GM12873 (cell line): ENCODE measurements at regions not wholly inside any gene's neighbourhood (a gene's known extent, or its start where the extent isn't known, plus 50 kb on each side); places are given as distances from the start of the nearest gene placed in this dataset.

Source experiments
- TF ChIP-seq, protein P1 (sequence below): IDR thresholded peaks from 2 replicates; pipeline ENCODE4 v1.5.1; 2012; ENCODE audit warnings: low read depth, mild to moderate bottlenecking, moderate library complexity, low read length, control low read depth; ENCODE audit not compliant: insufficient read depth; ENCODE audit errors: missing control alignments

DNA sequence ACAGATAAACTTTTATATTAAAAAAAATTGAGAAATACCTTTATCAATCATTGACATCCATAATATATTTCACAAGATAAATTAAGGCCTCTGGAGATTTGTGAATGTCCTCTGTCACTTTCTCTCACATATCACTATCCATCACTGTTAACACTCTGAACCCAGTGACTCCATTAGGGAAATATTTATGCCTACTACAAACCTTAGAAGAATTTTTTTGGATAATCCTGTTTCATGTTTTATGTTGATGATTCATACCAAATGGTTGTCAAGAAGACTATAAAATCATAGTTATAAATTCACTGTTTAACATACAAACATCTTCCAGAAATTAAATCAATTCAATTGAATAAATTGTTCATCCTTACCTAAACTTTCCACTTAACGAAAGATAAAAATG lies 357.6 kb upstream of the CDH10 start:
- TF ChIP-seq, protein P1, sequence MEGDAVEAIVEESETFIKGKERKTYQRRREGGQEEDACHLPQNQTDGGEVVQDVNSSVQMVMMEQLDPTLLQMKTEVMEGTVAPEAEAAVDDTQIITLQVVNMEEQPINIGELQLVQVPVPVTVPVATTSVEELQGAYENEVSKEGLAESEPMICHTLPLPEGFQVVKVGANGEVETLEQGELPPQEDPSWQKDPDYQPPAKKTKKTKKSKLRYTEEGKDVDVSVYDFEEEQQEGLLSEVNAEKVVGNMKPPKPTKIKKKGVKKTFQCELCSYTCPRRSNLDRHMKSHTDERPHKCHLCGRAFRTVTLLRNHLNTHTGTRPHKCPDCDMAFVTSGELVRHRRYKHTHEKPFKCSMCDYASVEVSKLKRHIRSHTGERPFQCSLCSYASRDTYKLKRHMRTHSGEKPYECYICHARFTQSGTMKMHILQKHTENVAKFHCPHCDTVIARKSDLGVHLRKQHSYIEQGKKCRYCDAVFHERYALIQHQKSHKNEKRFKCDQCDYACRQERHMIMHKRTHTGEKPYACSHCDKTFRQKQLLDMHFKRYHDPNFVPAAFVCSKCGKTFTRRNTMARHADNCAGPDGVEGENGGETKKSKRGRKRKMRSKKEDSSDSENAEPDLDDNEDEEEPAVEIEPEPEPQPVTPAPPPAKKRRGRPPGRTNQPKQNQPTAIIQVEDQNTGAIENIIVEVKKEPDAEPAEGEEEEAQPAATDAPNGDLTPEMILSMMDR, result no peak

DNA sequence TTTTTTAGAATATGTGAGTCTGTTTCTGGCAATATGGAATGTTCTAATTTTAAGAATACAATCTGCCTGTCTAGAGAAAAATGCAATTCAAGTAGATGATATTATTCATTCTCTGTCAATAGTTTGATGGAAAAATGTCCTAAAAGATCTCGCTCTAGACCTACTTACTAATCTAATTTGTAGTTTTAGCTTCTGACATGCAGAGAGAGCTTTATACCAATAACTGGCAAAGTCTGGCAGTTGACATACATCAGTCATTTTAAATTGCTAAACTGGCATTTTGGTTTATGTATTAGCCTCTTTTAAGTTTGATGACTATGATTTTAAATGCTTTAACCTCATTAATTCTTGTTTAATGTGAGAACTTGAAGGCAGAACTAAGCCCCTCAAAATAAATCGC lies 355.0 kb upstream of the CDH10 start:
- TF ChIP-seq, protein P1, result no peak

DNA sequence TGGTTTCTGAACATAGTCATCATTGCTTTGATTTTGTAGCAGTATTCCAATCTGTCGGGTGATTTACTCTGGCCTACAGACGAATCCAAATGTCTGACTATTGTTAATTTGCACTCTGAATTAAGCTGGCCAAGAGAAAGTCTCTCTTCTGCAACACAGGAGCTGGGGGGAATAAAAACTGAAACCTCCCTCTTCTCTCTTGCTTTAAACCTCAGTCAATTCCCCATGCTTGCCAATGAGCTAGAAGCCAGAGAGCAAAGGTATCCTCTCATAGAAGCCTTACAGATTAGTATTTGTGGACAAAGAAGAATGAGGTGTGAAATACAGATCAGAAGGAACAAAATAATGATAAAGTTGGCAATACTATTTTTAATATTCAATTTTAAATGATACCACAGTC lies 353.9 kb upstream of the CDH10 start:
- TF ChIP-seq, protein P1, result no peak

DNA sequence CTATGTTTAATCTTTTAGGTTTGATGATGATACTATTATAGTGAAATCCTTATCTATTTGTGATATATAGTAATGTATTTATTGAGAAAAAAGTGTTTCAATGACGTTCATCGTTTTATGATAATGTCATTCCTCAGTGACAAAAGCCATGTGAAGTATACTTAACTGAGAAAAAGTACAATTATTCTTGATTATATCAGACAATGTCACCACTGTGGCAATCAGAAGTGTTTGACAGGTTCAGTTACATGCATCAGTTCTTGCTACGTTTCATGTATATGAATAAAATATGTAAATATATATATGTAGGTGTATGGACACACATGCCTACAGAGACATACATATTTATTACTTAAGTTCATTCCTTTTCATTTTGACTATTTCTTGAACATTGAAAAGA lies 341.5 kb upstream of the CDH10 start:
- TF ChIP-seq, protein P1, result no peak

DNA sequence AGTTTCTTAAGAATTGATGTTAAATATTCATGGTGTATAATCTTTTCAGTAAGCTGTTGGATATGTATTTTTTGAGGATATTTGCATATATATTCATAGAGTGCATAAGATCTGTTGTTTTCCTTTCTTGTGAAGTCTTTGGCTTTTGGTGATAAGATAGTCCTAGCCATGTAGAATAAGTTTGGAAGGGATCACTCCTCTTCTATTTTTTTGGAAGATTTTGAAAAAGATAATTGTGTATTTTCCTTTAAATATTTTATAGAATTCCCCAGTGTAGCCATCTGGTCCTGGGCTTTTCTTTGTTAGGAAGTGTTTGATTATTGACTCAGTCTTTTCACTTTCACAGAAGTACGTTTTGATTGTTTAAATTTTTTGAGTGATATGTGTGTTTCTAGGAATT lies 318.8 kb upstream of the CDH10 start:
- TF ChIP-seq, protein P1, result no peak

DNA sequence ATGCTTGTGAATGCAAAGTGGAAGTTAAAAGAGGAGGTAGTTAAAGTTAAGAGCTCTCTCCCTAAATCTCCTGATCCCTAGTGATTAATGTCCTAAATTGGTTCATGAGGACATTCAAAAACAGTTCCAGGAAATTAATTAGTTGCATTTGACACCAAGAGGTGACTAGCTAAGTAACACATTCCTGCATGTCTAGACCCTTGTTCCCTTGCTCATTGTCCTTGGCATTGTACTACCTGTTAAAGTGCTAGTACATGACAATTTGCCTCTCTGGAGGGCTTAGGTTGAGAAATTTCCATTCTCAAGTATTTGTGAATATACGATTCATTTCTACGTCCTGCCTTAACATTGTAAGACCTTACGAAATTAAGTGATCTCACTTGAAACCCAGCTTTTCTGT lies 278.6 kb upstream of the CDH10 start:
- TF ChIP-seq, protein P1, result no peak

DNA sequence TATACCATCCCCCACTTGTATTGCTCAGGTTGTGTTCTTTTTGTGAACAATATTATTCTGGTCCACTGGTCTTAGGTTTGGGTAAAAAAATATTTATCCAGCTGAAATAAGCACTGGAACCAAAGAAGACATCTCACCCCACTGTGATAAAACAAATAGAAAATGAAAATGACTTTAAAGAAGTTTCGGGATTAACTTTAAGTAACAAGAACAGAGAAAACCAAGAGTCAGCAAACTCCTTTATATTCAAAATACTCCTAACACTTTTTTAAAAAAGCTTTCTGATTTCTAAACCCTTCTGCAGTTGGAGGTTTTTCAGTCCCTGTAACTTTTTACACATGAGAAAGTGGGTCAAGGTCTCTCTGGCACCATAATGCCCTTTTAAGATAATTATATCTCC lies 273.9 kb upstream of the CDH10 start:
- TF ChIP-seq, protein P1, result no peak

DNA sequence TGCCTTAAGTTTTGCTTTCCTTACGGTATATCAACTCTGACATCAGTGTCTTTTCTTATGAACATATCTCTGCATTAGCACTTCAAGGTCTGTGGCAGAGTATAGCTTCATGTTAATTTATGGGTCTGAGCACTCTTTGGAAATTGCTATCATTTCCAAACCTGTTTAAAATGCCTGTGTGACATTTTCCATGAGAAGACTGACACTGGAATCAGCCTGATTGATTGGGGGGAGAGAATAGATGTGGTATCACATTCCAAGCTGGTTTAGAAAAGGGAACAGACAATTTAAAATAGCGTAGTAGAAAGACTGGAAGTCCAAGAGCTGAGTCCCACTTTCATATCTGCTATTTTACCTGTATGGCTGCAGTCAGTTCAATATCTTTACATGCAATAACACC lies 272.1 kb upstream of the CDH10 start:
- TF ChIP-seq, protein P1, result no peak
